ENCODE measurements at regions not wholly inside any gene's neighbourhood (a gene's known extent, or its start where the extent isn't known, plus 50 kb on each side); places are given as distances from the start of the nearest gene placed in this dataset.

DNA sequence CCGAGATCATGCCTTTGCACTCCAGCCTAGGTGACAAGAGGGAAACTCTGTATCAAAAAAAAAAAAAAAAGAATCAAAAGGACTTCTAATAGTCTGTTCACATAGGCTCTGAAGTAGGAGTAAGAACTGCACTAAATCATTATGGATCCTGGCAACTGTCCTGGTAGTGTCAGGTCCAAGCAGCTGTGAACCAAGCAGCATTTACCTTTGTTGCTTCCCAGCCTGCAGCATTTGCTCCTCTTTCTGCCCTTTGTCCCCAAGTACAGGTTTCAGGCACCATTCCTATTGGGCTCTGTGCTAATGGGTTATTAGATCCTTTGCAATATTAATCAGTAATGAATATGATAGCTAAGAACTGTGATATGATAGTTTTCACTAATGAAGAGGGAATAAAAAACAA lies 77.4 kb upstream of the NBEA start:
- DNase-seq (ENCODE audit: low read depth, low spot score): no peak

DNA sequence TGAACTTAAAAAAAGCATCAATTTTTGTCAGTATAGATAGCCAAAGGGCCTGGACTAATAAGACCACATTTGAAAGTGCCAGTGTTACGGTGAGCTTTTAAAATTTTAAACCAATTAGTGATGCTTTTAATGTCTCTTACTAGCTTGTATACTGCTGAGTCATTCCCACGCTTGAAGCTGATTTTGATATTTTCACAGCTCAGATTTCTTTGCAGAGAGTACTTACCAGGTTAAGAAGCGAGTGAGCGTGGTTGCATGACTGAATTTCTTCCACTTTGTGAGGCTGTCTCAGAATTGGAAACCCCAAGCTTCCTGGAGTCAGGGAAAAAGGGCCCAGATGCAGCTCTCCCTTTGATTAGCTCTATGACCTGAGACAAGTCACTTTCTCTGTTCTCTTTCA lies 74.5 kb upstream of the NBEA start:
- DNase-seq (ENCODE audit: low read depth, low spot score): no peak

DNA sequence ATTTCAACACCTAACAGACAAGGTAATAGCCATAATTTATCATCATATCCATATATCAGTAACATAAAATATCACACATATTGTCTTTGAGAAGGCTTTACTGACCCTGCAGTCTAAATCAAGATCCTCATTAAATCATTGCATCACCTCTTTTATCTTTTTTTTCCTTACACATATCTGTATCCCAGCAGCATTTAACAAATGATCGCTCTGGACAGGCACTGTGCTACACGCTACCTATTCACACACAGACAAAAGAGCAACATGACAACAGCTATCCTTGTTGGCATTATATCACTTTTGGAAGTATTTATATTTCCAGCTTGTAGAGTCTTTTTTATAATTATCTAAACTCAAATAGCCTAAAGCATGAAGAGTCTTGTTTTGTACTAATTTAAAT lies 73.3 kb upstream of the NBEA start:
- no peak for DNase-seq (ENCODE audit: low read depth, low spot score)

DNA sequence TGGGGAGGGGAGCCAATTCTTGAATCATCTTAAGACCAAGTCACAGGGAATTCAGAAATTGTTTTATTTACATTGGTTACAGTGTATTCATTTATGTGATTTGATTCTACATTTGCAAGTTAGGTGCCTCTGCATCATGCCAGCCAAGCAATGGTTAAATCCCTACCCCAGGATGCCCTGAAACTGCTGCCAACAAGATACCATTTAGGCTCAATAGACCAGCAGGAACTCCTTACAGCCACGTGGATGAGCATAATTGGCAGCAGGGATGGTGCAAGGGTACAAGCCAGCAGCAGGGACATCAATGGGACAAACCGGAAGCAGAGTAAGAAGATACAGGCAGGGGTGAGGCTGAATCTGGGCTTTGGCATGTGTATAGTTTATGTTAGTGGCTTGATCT lies 72.4 kb upstream of the NBEA start:
- DNase-seq (ENCODE audit: low read depth, low spot score): no peak

DNA sequence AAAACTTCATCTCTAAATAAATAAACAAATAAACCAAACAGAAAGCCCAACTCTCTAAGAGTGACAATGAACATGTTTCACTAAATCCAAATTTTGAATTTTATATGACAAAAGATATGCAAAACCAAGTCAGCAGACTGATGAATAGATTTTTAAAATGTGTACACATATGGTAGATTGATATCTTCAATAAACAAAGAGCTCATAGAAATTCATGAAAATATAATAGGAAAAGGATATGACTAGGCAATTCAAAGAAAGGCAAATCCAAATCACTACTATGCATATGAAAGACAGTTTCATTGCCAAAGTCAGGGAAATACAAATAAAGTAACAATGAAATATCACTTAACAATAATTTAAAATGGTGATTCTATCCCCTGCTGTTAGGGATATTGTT lies 63.7 kb upstream of the NBEA start:
- no peak for DNase-seq (ENCODE audit: low read depth, low spot score)

DNA sequence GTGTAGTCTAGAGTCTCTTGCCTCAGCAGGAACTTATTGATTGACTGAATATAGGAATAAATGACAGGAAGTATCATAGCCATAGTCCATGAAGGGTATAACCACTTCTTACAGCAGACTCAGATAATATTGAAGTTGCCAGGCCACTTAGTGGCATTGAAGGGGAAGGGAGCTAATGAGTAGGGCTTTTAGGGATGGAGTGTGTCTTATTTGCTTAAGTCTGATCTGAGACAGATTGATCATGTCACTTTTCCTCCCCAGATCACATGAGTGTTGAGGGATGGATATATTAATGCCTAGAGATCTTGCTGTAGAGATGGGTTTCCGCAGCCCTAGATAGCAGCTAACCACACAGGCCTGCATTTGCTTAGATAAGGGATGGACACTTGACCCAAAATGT lies 62.2 kb upstream of the NBEA start:
- no peak for DNase-seq (ENCODE audit: low read depth, low spot score)

DNA sequence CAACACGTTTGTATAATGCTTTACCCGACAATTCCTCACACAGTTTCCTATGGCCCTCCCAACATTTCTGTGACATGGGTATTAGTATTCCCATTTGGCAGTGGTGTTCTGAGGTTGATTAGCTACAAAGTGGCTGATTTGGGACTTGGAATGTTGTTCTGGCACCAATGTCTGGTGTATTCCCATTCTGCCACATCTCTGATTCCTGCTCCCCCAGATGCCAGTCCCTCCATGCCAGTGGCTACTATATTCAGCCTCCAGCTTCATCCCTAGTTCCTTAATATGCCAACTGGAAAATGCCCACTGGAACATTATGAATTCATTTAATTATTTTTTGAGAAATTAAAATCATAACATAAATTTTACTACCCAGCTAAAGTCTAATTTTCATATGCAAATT lies 60.6 kb upstream of the NBEA start:
- DNase-seq (ENCODE audit: low read depth, low spot score): no peak

DNA sequence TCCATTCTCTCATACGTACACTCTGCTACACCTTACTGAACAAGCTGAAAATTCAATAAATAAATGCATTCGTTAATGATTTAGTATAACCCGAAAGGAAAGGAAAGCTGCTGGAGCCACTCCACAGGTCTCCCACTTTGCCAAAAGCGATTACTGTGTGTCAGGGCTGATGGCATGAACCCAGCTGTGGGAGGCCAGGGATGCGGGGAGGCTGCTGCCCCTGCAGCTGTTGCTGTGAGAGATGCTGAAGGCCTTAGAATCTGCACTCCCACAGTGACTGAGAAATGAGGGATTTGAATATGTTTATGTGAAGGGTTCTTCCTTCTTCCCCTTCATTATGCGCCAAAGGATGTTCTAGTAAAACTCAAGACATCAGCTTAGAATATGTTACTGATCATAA lies 58.7 kb upstream of the NBEA start:
- DNase-seq (ENCODE audit: low read depth, low spot score): no peak

DNA sequence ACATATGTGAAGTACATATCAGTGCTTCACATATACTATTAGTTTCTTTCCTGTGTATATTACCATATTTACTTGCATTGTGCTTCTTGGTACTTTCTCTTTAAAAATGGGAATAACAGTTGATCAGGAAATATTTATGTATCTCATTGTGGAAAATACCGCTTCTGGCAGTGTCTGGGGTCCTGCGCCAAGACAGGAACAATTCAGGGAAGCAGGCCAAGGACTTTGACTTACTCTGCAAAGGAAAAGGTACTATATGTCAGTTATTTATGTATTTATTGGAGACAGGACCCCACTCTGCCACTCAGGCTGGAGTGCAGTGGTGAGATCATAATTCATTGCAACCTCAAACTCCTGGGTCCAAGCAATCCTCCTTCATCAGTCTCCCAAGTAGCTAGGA lies 57.7 kb upstream of the NBEA start:
- no peak for DNase-seq (ENCODE audit: low read depth, low spot score)

DNA sequence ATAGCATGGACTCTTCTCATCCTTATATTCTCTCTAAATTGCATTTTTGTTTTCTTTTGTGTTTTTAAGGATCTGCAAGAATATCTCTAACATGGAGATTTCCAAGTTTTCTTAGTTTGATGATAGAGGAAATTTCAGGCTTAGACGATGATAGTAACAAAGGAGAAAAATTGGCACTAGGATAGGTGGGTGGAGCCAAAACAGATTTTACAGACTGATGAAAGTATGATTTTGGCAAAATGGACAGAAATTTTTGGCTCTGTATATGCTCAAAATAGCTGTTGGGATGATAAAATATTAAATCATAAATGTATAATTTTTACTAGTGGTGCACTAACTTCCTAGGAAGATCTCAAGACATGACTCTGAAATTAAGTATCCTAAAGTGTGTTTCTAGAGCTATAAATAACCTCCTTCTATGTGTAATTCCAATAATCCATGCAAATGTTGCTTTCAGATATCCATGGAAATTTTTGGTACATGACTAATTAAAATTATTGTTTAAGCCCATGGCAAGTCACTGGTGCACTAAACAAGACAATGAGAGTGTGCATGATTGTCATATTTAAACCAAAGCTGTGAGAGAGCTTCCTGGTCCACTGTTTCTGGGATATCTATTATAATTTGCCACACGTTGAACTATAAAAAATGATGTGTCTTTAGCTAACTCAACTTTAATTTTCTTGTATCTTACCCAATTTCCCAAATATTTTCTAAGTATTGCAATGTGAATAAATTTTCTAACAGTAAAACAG lies 55.8 kb upstream of the NBEA start:
- DNase-seq (ENCODE audit: low read depth, low spot score): no peak

DNA sequence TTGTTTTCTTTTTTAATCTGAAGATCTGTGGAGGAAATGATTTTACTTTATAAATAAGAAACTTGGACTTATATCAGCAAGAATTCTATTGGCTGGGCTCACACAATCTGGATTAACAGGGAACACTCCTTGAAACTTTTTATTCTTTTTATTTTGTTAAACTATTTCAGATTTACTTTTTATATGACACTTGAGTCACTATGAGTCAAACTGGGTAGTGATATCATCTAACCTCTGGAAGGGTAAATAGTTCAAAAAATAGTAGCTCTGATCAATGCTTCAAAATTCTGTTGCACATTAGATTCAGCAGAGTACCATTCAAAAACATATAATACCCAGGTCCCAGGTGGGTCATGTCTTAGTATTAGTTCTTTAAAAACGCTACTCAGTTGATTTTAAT lies 55.1 kb upstream of the NBEA start:
- no peak for DNase-seq (ENCODE audit: low read depth, low spot score)
